GM23338 (cell line): ENCODE measurements at regions not wholly inside any gene's neighbourhood (a gene's known extent, or its start where the extent isn't known, plus 50 kb on each side); places are given as distances from the start of the nearest gene placed in this dataset.

Experiments used
- ATAC-seq: fragments of 200-7000 bp; cut with Tn5 transposase; 3 replicates; pipeline ENCODE4 v1.9.1; 2020
- DNase-seq: peaks from one replicate; pipeline ENCODE4 v3.0.0-alpha.2; 2015; ENCODE audit warnings: low spot score
- H2AFZ ChIP-seq: fragments of 200-600 bp; sonication (generic); 2 replicates; pipeline ENCODE4 v1.8.0; 2016; ENCODE audit warnings: antibody characterized with exemption, mild to moderate bottlenecking, moderate library complexity
- H3F3A ChIP-seq: fragments of 200-600 bp; sonication (generic); replicated peaks from 2 replicates; pipeline ENCODE4 v1.8.0; 2017; ENCODE audit warnings: antibody characterized with exemption, mixed run types, low read depth
- H3K27ac ChIP-seq: fragments of 200-600 bp; sonication (generic); 2 replicates; pipeline ENCODE4 v1.6.1; 2016; ENCODE audit warnings: low read depth
- H3K27me3 ChIP-seq: fragments of 200-600 bp; sonication (generic); 2 replicates; pipeline ENCODE4 v1.8.0; 2016; ENCODE audit warnings: mild to moderate bottlenecking, mixed run types, moderate library complexity; ENCODE audit not compliant: insufficient read depth
- H3K36me3 ChIP-seq: fragments of 200-600 bp; sonication (generic); 2 replicates; pipeline ENCODE4 v1.8.0; 2016; ENCODE audit warnings: mild to moderate bottlenecking; ENCODE audit not compliant: insufficient read depth
- H3K4me1 ChIP-seq: fragments of 200-600 bp; sonication (generic); 2 replicates; pipeline ENCODE4 v1.8.0; 2016; ENCODE audit warnings: mild to moderate bottlenecking, moderate library complexity; ENCODE audit not compliant: insufficient read depth
- H3K4me2 ChIP-seq: fragments of 200-600 bp; sonication (generic); 2 replicates; pipeline ENCODE4 v1.7.1; 2017; ENCODE audit warnings: mixed run types
- H3K4me3 ChIP-seq: fragments of 200-600 bp; sonication (generic); 2 replicates; pipeline ENCODE4 v1.6.1; 2016; ENCODE audit warnings: mixed run types
- H3K79me2 ChIP-seq: fragments of 200-600 bp; sonication (generic); replicated peaks from 2 replicates; pipeline ENCODE4 v1.8.0; 2017; ENCODE audit warnings: mild to moderate bottlenecking; ENCODE audit not compliant: insufficient read depth
- H3K9me2 ChIP-seq: fragments of 200-600 bp; sonication (generic); 2 replicates; pipeline ENCODE4 v1.8.0; 2017; ENCODE audit not compliant: insufficient read depth
- H4K20me1 ChIP-seq: fragments of 200-600 bp; sonication (generic); replicated peaks from 2 replicates; pipeline ENCODE4 v1.8.0; 2017; ENCODE audit warnings: mild to moderate bottlenecking; ENCODE audit not compliant: insufficient read depth
- H3K27ac Mint-ChIP-seq: 2 replicates; pipeline ENCODE4 v1.8.0; 2020; ENCODE audit warnings: inconsistent platforms, mild to moderate bottlenecking, moderate library complexity, mixed read lengths
- H3K27me3 Mint-ChIP-seq: 3 replicates; pipeline ENCODE4 v1.8.0; 2022; ENCODE audit warnings: low read depth, mild to moderate bottlenecking, moderate library complexity, mixed read lengths, inconsistent platforms; ENCODE audit not compliant: insufficient read depth, poor library complexity
- H3K36me3 Mint-ChIP-seq: 3 replicates; pipeline ENCODE4 v1.8.0; 2021; ENCODE audit warnings: low read depth, mild to moderate bottlenecking, inconsistent platforms, moderate library complexity, mixed read lengths
- H3K4me1 Mint-ChIP-seq: 3 replicates; pipeline ENCODE4 v1.8.0; 2020; ENCODE audit warnings: mild to moderate bottlenecking, inconsistent platforms, mixed read lengths
- H3K4me3 Mint-ChIP-seq: 3 replicates; pipeline ENCODE4 v1.8.0; 2021; ENCODE audit warnings: moderate library complexity, mild to moderate bottlenecking, inconsistent platforms, mixed read lengths
- H3K9me3 Mint-ChIP-seq: 3 replicates; pipeline ENCODE4 v1.8.0; 2020; ENCODE audit warnings: moderate library complexity, mild to moderate bottlenecking, inconsistent platforms, mixed read lengths
- CREB1 ChIP-seq: fragments of 250-450 bp; sonication (Bioruptor Pico); IDR thresholded peaks from 2 replicates; pipeline ENCODE4 v1.5.0; 2020; ENCODE audit warnings: low read depth, mild to moderate bottlenecking, moderate library complexity
- CTCF ChIP-seq, 2 experiments: fragments of 200-600 bp in 1 of 2; sonication (generic) in 1 of 2; conservative IDR thresholded peaks; 2 replicates each; pipeline versions ENCODE4 v1.5.1 to v1.6.1; 2016 to 2017; ENCODE audit warnings: antibody characterized with exemption in 2 of 2, low read depth in 2 of 2, mild to moderate bottlenecking in 2 of 2, moderate library complexity in 1 of 2
- ETS1 ChIP-seq: IDR thresholded peaks from 2 replicates; pipeline ENCODE4 v1.6.1; 2016; ENCODE audit warnings: antibody characterized with exemption
- EZH2 ChIP-seq: fragments of 200-600 bp; sonication (generic); IDR thresholded peaks from one replicate; pipeline ENCODE4 v1.8.0; 2017; ENCODE audit warnings: antibody characterized with exemption, mild to moderate bottlenecking, low read depth; ENCODE audit not compliant: unreplicated experiment
- JUNB ChIP-seq: IDR thresholded peaks from one replicate; pipeline ENCODE4 v1.6.1; 2016; ENCODE audit warnings: antibody characterized with exemption; ENCODE audit not compliant: unreplicated experiment
- NANOG ChIP-seq: IDR thresholded peaks from 2 replicates; pipeline ENCODE4 v1.6.1; 2016; ENCODE audit warnings: antibody characterized with exemption, borderline replicate concordance
- REST ChIP-seq: IDR thresholded peaks from one replicate; pipeline ENCODE4 v1.6.1; 2018; ENCODE audit warnings: antibody characterized with exemption; ENCODE audit not compliant: unreplicated experiment
- ZNF462 ChIP-seq: fragments of 250-450 bp; sonication (Bioruptor Pico); IDR thresholded peaks from 2 replicates; pipeline ENCODE4 v1.5.0; 2020; ENCODE audit warnings: mild to moderate bottlenecking, moderate library complexity

GRCh38 chr3:80334534-80334933 lies 566.7 kb upstream of the ROBO1 start:
- Histone ChIP-seq H3K4me1 (no peaks in the 10 kb centered on the region), H3K4me2 (no peak overlapping the region), H3K9me2 (0 out of 2 replicates have a peak, but pooled peaks cover 3% of the 10 kb centered on the region), H3F3A (no peaks in the 10 kb centered on the region), H3K79me2 (no peaks in the 10 kb centered on the region), H3K36me3 (no peaks in the 10 kb centered on the region), H3K27me3 (no peaks in the 10 kb centered on the region), H4K20me1 (no peaks in the 10 kb centered on the region), H3K27ac (no peak overlapping the region), H3K4me3 (no peak overlapping the region), H2AFZ (no peak overlapping the region)
- ATAC-seq = no peak
- H3K9me3 Mint-ChIP-seq = no peaks in the 10 kb centered on the region
- no peaks in the 10 kb centered on the region for H3K36me3 Mint-ChIP-seq
- H3K27me3 Mint-ChIP-seq = peaks cover 3% of the 10 kb centered on the region
- no peak for DNase-seq
- no peaks in the 10 kb centered on the region for H3K4me1 Mint-ChIP-seq
- H3K4me3 Mint-ChIP-seq = no peak overlapping the region
- TF ChIP-seq ZNF462 (CRISPR knock-in tag) = no peak
- TF ChIP-seq REST = no peak
- TF ChIP-seq CREB1 = no peak
- TF ChIP-seq ETS1 = no peak
- no peak for TF ChIP-seq NANOG
- TF ChIP-seq CTCF (conservative IDR thresholded peaks at IDR 0.05; ENCODE audit: low read depth in 2 of 2) = no peak
- no peak for TF ChIP-seq EZH2
- TF ChIP-seq JUNB = no peak
- no peak overlapping the region for H3K27ac Mint-ChIP-seq
